ENCODE measurements at regions not wholly inside any gene's neighbourhood (a gene's known extent, or its start where the extent isn't known, plus 50 kb on each side); places are given as distances from the start of the nearest gene placed in this dataset.
"Not testable (repeated sequence)": the region's sequence is repeated elsewhere in the genome, so short reads cannot be mapped to it uniquely, and the experiment has no call there.

DNA sequence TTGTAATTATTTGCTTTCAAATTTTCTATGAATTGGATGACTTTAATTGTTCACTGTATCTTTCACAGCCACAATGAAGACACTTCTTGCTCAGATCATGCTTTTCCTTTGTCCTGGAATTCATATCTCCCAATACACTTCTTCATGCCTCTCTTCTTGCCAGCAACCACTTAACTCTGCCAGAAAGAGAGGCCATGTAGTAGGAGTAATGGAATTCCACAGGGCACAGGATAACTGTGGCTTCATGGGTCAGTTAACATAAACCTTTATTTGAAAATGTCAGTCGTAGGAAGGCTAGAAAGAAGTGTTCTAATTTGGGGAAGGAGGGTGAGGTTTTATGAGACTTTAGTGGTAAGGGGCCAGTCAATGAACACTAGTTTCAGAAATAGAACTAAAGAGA lies 190.3 kb downstream of the TMEM167A start:
- FAIRE-seq = no peak

DNA sequence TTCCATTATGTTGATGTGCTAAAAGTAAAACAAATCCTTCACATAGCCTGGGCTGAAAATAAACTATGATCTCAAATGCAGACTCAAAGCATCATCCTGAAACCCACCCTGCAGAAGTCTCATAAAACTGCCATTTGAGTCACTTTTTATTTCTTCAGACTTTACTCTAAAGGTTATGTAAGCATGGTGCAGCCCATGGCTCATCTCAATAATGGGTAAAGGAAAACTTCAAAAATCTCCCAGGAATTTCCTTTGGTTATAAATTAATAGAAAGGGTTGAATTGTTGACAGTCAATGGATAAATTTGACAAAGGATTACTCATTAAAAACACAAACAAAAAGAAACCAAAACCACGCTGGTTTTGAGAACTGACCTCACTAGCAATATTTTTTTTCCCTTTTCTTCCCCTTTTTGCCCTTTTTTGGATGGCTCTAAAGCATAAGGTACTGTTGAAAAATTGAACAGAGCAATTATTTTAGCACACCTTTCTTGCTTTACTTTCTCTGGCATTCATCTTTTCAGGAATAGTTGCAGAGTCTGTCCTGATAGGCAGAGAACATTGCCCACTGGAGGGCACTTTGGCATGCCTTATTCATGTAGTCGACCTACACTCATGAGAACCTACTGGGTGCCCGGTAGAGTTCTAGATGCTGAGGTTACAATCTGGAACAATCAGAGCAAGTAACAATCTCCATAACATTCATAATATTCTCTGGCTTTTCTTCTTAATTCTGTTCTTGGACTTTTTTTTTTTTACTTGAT lies 191.4 kb downstream of the TMEM167A start:
- FAIRE-seq = peak; percentile 92

DNA sequence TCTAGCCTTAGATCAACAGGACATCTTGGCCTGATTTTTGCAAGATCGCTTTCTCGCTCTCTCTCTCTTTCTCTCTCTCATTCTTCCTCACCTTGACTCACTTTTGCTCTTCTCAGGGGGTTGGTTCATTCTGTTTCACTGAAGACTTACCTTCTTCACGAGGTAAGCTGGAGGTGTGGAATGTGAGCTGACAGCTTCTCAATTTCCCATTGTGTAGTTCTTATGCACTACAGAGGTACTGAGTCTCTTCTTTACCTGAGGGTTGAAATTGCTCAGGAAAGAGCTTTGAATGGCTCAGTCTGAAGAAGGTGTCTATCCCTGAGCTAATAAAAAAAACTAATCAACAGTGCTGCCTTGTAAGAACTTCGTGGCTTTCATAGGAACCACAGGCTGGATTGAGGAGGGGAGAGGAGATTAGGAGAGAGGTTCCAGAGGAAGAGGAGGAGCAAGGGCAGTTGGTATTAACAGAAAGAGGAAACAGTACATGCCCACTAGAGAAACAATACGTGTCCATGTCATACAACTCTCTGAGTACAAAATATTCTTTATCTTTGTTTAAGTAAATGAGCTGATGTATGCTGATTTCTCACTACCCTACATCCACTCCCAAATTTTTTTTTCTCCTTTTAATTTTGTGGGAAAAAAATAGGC lies 192.2 kb downstream of the TMEM167A start:
- no peak for FAIRE-seq

DNA sequence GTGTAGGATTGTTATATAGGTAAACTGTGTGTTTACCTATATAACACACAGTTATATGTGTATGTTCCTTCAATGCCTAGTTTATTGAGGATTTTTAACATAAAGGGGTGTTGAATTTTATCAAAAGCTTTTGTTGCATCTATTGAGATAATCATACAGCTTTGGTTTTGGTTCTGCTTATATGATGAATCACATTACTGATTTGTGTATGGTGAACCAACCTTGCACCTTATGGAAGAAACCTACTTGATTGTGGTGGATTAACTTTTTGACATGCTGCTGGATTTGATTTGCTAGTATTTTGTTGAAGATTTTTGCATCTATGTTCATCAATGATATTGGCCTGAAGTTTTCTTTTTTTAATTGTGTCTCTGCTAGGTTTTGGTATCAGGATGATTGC lies 194.9 kb downstream of the TMEM167A start:
- FAIRE-seq = no peak

DNA sequence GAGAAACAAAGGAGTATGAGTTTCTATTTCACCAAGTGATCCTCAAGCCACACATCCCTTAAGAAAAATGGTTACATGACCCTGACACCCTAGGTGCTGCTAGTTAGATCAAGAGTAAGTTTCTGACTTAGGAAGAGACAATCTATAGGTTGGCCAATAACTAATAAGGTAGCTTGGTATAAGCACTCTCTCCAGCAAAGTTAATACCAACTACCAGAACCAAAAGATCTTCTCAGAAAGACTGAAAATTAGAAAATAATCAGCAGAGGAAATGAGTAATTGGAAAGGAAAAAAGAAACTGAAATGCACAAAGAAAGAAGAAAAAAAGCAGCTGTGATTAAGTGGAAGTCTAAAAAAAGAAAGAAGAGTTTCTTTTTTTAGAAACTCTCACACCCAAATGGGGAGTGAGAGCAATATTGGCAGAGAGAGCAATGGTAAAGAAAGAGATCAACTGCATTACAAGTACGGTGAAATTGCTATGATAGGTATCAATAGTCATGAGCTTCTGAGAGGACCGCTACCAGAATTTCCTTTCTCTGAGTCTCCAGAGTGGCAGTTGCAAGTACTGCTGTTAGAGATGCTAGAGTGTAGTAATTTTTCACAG lies 195.5 kb downstream of the TMEM167A start:
- no peak for FAIRE-seq

DNA sequence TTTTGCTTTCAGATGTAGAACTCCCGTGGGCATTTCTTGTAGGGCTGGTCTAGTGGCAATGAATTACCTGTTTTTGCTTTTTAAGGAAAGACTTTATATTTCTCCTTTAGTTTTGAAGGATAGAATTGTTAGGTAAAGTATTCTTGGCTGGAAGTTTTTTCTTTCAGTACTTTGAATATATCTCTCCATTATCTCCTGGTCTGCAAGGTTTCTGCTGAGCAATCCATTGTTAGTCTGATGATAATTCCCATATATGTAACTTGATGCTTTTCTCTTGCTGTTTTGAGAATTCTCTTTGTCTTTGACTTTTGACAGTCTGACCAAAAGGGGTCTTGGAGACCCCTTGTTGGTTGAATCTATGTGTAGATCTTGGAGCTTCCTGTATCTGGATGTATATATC lies 198.1 kb downstream of the TMEM167A start:
- no peak for FAIRE-seq

DNA sequence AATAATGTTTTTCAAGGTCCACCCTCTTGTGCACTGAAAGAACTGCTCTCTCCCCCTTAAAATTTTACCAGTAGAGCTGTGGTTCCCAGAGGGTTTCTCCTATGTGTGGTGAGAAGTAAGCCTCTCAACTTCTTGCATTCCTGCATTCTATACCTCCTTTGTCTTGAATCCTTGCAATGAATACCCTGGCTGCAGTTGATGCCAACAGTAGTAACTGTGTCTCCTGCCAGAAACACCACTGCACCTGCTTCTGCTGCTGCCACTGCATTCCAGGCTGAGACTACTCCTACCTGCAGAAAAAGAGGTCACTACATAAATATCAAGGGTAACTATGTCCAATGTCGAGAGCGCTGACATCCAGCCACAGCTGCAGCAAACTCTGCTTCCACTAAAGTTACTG lies 203.7 kb downstream of the TMEM167A start:
- no peak for FAIRE-seq

DNA sequence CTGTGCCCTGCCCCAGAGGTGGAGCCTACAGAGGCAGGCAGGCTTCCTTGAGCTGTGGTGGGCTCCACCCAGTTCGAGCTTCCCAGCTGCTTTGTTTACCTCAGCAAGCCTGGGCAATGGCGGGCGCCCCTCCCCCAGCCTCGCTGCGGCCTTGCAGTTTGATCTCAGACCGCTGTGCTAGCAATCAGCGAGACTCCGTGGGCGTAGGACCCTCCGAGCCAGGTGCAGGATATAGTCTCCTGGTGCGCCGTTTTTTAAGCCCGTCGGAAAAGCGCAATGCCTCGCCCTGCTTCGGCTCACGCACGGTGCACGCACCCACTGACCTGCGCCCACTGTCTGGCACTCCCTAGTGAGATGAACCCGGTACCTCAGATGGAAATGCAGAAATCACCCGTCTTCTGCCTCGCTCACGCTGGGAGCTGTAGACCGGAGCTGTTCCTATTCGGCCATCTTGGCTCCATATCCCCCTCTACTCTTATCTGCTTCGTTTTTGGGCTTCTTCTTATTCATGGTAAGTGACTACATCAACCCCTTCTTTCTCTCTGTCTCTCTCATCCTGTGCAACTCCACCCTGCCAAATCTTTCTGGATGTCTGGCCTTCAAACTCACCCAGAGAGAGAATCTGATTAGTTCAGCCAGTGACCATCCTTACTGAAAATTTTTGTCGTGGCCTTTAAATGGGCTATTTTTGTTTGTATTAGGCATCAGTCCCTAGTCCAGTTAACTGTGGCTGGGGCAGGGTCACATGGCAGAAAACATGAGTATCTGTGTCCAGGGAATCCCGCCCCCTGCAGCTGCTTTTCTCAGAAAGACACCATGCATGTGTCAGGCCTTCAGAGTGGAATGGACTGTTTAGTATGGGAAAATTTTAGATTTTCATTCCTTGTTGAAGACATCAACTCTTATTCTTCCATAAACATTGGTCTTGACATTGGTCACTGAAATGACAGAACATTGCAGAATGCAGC lies 204.6 kb downstream of the TMEM167A start:
- FAIRE-seq = not testable (repeated sequence)

DNA sequence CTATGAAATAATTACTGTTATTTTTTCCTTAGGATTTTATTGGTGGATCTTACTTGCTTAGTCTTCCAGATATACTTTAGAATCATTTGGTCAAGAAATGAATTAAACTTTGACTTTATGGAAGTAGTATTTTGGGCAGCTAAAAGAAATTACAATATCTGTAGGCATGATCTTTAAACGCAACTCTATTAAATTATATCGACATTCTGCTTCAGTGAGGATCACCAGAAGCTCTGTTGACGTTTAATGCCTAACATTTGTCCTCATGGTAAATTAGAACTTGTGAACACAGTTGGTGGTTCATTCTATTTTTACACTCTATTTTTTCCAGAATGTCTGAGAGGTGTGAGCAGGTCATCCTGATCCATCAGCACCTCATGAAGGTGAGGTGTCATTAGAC lies 211.6 kb downstream of the TMEM167A start:
- no peak for FAIRE-seq

DNA sequence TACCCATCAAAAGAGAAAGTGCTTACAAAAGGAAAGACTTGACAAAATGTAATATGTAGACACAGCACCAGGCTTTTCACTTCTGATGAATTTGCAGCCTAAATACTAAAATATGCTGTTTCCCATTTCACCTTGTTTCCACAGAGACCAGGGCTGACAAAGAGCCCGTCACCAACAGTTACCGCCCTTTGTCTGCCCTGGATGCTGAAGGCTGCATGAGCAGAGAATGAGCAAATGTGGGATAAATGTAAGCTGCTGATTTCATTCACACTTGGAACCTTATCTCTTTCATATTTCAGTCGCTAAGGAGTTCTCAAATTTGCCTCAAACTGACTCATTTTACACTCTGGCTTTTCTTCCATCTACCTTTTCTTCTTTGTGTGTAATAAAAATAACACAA lies 213.9 kb downstream of the TMEM167A start:
- no peak for FAIRE-seq

DNA sequence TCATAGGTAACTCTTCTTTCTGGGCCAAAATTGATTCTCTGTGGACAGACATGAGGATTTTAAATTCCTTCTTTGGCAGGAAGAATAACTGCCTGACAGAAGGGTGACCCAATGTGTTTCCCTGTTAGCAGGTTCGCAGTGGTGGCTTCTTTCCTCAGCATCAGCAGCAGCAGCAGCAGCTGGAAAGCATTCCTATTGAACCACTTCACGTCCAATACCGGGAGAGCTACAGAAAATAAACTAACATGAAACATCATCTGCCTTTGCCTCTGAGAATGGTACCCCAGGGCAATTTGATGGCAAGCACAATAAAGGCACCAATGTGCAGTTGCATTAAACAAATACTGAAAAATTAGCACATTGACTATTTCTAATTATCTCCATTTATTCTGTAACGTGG lies 214.5 kb downstream of the TMEM167A start:
- no peak for FAIRE-seq

DNA sequence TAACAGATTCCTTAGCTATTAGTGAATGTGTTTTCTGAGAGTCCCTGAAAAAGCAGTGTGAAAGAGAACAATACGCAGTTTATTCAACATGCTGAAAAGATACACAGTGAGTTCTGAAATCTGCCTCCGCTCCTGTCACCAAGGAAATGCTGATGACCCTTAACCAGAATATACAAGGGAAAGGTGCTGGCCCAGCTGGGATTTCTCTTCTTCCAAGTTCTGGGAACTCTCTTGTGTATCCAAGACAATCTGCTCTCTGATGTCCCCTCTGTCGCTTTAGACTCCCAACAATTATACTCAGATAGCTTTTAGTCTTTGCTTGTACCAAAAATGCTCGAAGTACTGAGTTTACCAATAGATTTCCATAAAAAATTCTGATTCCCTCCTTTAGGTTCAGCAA lies 214.9 kb downstream of the TMEM167A start:
- FAIRE-seq = no peak

DNA sequence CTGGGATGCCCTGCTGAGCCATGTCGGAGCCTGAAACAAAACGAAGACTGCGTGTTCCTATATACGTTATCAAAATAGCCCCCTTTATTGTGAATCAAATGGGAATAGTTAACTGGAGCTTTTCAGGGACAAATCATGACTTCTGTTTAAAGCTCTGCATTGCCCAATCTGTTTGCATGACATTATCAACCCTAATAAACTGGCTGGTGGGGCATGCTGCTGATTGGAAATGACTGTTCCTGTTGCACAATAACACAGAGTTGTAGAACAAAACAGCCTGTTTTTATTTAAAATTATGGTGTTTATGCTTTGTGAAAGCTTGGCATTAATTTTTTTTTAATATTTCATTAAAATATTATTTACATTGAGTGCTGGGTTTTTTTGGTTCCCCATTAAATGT lies 215.5 kb downstream of the TMEM167A start:
- FAIRE-seq = no peak

DNA sequence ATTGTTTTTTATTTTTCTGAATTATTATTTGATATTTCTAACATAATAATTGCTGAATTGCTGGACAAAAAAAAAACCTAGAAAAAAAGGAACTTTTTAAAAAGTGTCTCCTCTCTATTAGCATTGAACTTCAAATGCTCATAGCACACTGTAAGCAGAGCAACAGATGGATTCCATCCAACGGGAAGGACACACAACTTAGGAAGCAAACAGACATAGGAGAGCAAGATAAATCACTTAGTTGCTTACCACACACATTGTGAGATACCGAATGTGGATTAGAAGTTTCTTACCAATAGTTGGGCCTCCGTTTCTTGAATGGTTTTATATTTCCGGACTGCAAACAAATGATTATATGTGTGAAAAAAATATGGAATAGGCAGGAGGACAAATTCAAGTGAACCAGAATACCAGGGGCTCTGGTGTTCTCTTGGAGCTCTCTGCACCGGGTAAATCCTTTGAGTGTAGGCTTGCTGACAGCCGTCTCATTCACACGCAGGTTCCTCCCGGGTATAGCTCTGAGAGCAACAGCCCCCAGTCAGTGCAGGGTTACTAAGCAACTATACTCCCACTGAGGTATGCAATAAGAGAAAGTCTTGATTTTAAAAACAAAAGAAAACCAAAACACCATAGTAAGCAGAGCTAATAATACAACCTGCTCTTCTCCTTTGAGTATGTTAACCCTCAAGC lies 217.6 kb downstream of the TMEM167A start:
- no peak for FAIRE-seq

DNA sequence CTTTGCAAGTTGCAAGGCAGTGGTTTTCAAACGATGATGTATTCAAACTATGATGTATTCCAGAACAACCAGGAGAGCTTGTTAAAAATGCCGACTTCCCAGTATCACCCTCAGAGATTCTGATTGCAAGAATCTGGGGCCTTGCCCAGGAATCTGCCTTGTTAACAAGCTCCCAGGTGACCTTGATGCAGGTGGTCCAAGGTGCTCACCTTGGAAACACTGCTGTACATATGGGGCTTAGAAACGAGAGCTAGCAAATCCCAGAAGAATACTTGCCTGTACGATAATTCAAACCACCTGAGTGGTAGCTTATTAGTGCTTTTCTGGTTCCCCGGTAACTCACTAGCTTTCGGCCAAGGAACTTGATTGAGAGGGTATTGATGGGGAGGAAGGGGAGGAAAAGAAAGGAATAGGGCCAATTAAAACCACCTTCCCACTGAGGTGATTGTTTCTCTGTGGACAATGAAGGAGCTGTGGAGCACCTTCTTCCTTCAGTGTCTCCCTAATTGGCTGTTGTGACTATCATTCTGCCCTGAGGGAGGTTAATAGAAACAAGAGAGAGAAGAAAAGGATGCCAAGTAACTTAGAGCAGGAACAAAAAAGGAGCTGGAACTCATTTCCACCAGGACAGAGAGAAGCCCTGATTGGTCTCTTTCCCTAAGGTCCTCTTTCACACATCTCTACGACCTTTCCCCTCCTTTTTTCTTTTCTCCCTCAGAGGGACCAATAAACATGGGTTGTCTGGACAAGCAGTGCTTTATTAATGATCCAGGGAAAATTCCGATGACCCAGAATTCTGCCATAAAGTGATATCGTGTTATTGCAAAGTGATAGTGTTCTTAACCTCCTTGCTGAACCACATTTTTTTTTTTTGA lies 218.8 kb downstream of the TMEM167A start:
- FAIRE-seq = no peak

DNA sequence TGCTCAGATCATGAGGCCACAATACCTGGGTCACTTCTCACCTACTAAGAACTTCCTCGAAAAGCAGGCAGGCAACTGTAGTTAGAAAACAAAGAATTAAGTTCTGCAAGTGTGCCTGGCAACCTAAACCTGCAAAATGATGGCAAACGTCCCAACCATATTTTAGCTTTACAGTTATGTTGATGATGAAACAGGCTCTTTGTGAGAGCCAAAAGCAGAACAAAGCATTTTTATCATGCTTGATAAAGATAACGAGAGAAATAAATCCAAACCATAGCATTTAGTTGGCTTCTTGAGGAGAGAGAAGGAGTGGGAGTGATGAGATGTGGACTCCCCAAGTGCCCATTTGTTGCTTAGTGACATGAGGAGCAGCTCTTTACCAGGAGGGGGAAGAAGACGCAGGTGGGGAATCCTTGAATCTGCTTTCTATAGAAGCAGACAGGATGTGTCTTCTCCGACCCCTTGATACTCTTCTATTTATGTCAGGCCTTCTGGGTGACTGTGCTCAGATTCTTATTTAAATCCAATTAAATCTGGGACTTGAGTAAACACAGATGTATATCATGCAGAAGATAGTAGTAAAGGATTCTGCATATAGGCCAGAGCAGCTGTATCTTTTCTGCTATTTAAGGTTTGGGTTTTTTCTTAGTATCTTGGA lies 221.2 kb downstream of the TMEM167A start:
- FAIRE-seq = no peak

DNA sequence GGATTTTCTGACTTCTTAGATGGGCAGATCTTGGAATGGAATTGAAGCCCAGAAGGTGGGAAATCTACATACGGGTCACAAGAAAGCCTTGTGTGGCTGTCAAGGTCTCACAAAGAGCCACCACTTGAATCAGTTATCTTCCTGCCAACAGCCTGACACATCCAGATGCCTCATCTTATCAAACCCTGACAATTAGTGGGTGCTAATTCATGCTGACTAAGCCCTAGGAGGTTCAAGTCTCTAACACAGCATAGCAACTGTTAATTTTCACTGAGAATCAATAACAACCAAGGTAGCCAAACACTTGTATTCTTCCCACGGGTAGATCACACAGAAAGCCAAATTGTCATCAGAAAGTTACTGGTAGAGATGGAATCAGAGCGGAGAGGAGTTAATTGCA lies 222.2 kb downstream of the TMEM167A start:
- no peak for FAIRE-seq

DNA sequence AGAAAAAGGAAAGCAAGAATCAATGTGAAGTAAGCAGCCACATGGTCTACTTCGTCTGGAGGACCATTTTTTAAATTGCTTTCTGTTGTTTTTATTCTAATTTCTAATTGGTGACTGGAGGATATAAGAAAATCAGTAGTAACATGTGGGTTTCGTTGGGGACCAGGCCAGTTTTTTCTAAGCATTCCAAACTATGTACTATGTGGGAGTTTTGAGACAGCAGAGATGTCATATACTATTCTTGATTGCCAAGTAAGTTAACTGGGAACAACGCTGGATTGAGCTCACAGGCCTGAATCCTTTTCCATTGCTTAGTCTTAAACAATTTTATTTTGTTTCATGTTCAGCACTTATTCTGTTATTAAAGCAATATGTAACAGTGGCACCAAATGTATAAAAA lies 225.7 kb downstream of the TMEM167A start:
- FAIRE-seq = no peak

DNA sequence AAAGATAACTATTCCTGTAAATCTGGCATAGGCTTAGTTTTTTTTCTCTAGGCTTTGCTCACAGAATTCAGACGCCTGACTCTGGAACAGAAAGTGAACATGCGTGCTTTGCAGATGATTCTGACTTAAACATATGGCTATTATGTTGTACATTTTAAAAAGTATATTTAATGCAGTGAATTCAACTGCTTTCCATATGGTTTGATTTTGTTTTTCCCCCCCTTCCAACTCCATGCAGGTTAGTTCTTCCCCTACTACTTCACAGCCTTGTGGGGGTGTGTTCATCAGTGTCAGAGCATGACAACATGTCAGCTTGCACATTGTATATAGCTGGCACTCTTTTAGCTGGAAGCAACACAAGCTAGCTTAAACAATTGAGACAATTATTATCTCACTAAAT lies 226.8 kb downstream of the TMEM167A start:
- FAIRE-seq = no peak

DNA sequence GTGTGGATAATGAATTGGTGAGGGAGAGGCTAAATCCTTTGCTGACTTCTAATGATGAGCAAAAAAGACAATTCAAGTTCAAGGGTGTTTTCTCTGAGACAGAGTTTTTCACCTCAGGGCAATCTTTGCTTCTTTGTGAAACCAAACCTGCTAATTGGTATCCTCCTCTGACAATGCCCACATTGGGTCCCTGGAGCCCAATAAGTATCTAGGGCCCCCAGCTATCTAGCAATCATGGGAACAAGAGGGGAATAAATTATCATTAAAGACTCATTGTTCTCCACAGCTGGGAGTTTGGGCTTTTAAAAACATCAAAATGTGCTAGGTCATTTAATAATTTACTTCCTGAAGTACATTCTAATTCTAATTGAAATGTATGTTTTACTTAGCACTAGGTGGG lies 227.3 kb downstream of the TMEM167A start:
- FAIRE-seq = no peak

DNA sequence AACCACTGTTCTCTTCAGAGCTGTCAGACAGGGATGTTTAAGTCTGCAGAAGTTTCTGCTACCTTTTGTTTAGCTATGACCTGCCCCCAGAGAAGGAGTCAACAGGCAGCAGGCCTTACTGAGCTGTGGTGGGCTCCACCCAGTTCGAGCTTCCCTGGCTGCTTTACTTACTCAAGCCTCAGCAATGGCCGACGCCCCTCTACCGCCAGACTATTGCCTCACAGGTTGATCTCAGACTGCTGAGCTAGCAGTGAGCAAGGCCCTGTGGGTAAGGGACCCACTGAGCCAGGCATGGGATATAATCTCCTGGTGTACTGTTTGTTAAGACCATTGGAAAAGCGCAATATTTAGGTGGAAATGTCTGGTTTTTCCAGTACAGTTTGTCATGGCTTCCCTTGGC lies 229.6 kb downstream of the TMEM167A start:
- no peak for FAIRE-seq

Data from endometrium (tissue), 2 donors.